CD14-positive monocyte (primary cell): ENCODE measurements at regions not wholly inside any gene's neighbourhood (a gene's known extent, or its start where the extent isn't known, plus 50 kb on each side); places are given as distances from the start of the nearest gene placed in this dataset.

Source experiments
- DNase-seq, 3 donors: peaks; one replicate each; pipeline ENCODE4 v3.0.0-alpha.2; 2011 to 2022
- H2AFZ ChIP-seq: 2 replicates; pipeline ENCODE4 v1.6.0; 2012; ENCODE audit warnings: mild to moderate bottlenecking, low read depth, low read length, inconsistent platforms; ENCODE audit not compliant: insufficient read depth, poor library complexity, severe bottlenecking
- H3K27ac ChIP-seq, 2 donors: 1 replicate in 1 of 2; 2 replicates in 1 of 2; pipeline ENCODE4 v1.5.1; 2012 to 2013; ENCODE audit warnings: low read length in 2 of 2, control low read depth in 1 of 2, inconsistent platforms in 1 of 2, low read depth in 1 of 2, mild to moderate bottlenecking in 1 of 2
- H3K27me3 ChIP-seq, 2 donors: one replicate each; pipeline versions ENCODE4 v1.6.0 to v1.6.1; 2011 to 2013; ENCODE audit warnings: low read length in 2 of 2; ENCODE audit not compliant: control insufficient read depth in 2 of 2, insufficient read depth in 2 of 2
- H3K36me3 ChIP-seq, 2 donors: replicated peaks in 1 of 2; 1 replicate in 1 of 2; 2 replicates in 1 of 2; pipeline versions ENCODE4 v1.5.1 to v1.6.1; 2012 to 2013; ENCODE audit warnings: low read length in 2 of 2, control low read depth in 1 of 2, inconsistent platforms in 1 of 2, mild to moderate bottlenecking in 1 of 2; ENCODE audit not compliant: insufficient read depth in 2 of 2, control insufficient read depth in 1 of 2
- H3K4me1 ChIP-seq, 2 donors: 1 replicate in 1 of 2; 2 replicates in 1 of 2; pipeline versions ENCODE4 v1.5.1 to v1.6.1; 2012 to 2013; ENCODE audit warnings: low read length in 2 of 2, control low read depth in 1 of 2, inconsistent platforms in 1 of 2, mild to moderate bottlenecking in 1 of 2, moderate library complexity in 1 of 2; ENCODE audit not compliant: insufficient read depth in 2 of 2, control insufficient read depth in 1 of 2
- H3K4me2 ChIP-seq: replicated peaks from 2 replicates; pipeline ENCODE3; 2012; ENCODE audit warnings: low read length, moderate library complexity, mild to moderate bottlenecking; ENCODE audit not compliant: poor library complexity, severe bottlenecking; ENCODE audit errors: extremely low read depth
- H3K4me3 ChIP-seq, 3 experiments: fragments of 200-600 bp in 1 of 3; sonication (generic) in 1 of 3; replicated peaks in 1 of 3; 1 replicate in 2 of 3; 2 replicates in 1 of 3; pipeline ENCODE4 v1.5.1; 2011 to 2013; ENCODE audit warnings: low read length in 3 of 3, mild to moderate bottlenecking in 3 of 3, control low read depth in 2 of 3, low read depth in 2 of 3, inconsistent platforms in 1 of 3, moderate library complexity in 1 of 3
- H3K79me2 ChIP-seq: 2 replicates; pipeline ENCODE4 v1.6.0; 2012; ENCODE audit warnings: mild to moderate bottlenecking, control low read depth, inconsistent platforms, low read length, moderate library complexity; ENCODE audit not compliant: insufficient read depth
- H3K9ac ChIP-seq: 2 replicates; pipeline ENCODE4 v1.6.0; 2017; ENCODE audit warnings: low read length, mild to moderate bottlenecking; ENCODE audit not compliant: insufficient read depth, poor library complexity, severe bottlenecking
- H3K9me3 ChIP-seq, 2 donors: replicated peaks in 1 of 2; 1 replicate in 1 of 2; 2 replicates in 1 of 2; pipeline versions ENCODE4 v1.5.1 to v1.6.1; 2012 to 2013; ENCODE audit warnings: low read length in 2 of 2, control low read depth in 1 of 2; ENCODE audit not compliant: control insufficient read depth in 1 of 2, insufficient read depth in 1 of 2
- H4K20me1 ChIP-seq: 2 replicates; pipeline ENCODE4 v1.6.0; 2012; ENCODE audit warnings: mild to moderate bottlenecking, low read length, control low read depth, moderate library complexity; ENCODE audit not compliant: insufficient read depth
- H3K27ac Mint-ChIP-seq, 7 donors: one replicate each; pipeline ENCODE4 v1.8.0; 2020; ENCODE audit warnings: mild to moderate bottlenecking in 7 of 7, mixed read lengths in 7 of 7, moderate library complexity in 6 of 7, inconsistent platforms in 2 of 7
- H3K27me3 Mint-ChIP-seq, 3 donors: one replicate each; pipeline ENCODE4 v1.8.0; 2021 to 2022; ENCODE audit warnings: low read depth in 3 of 3, mild to moderate bottlenecking in 3 of 3, mixed read lengths in 3 of 3, moderate library complexity in 3 of 3, inconsistent platforms in 1 of 3
- H3K36me3 Mint-ChIP-seq, 2 donors: one replicate each; pipeline ENCODE4 v1.8.0; 2020; ENCODE audit warnings: mixed read lengths in 2 of 2, inconsistent platforms in 1 of 2, mild to moderate bottlenecking in 1 of 2
- H3K4me1 Mint-ChIP-seq: one replicate; pipeline ENCODE4 v1.8.0; 2020; ENCODE audit warnings: mild to moderate bottlenecking, mixed read lengths
- H3K4me3 Mint-ChIP-seq, 2 donors: one replicate each; pipeline ENCODE4 v1.8.0; 2020; ENCODE audit warnings: mild to moderate bottlenecking in 2 of 2, mixed read lengths in 2 of 2, moderate library complexity in 1 of 2
- H3K9me3 Mint-ChIP-seq, 7 donors: one replicate each; pipeline ENCODE4 v1.8.0; 2020 to 2022; ENCODE audit warnings: mixed read lengths in 7 of 7, mild to moderate bottlenecking in 6 of 7, moderate library complexity in 6 of 7, inconsistent platforms in 2 of 7
- CTCF ChIP-seq: fragments of 200-600 bp; IDR thresholded peaks from one replicate; pipeline ENCODE4 v1.8.0; 2022; ENCODE audit warnings: antibody characterized with exemption, mild to moderate bottlenecking
- WGBS: methylation state at CpG from one replicate; pipeline ENCODE4 v1.1.5; 2013; ENCODE audit warnings: missing lambda C conversion rate; ENCODE audit not compliant: insufficient coverage; 5-methylcytosine and 5-hydroxymethylcytosine counted together
- intact Hi-C, 2 donors: fragments of 100-400 bp; cut with micrococcal nuclease; formaldehyde crosslinking; loops; one replicate each; pipeline versions ENCODE4 v1.15.0 to v1.15.1; 2023

- H3K27ac Mint-ChIP-seq, result no peak overlapping the region
Measured at GRCh38 chr2:204170411-204170810, 233.8 kb downstream of the ICOS start.

GRCh38 chr2:204171432-204172144 is 235.0 kb downstream of the ICOS start:
- H3K4me3 Mint-ChIP-seq, result no peak overlapping the region
- DNase-seq, result no peak
- H3K27ac Mint-ChIP-seq, result no peak overlapping the region
- intact Hi-C loops, result no loop called here
- H3K79me2 ChIP-seq, result no peaks in the 10 kb centered on the region
- no peaks in the 10 kb centered on the region for H3K9me3 ChIP-seq
- no peak overlapping the region for H3K4me3 ChIP-seq
- H3K4me1 Mint-ChIP-seq, result no peaks in the 10 kb centered on the region
- no peaks in the 10 kb centered on the region for H4K20me1 ChIP-seq
- no peaks in the 10 kb centered on the region for H3K4me1 ChIP-seq
- no peaks in the 10 kb centered on the region for H3K36me3 ChIP-seq
- H3K36me3 Mint-ChIP-seq, result no peaks in the 10 kb centered on the region
- TF ChIP-seq CTCF, result no peak
- 92% methylated on average over 4 of the region's 6 CpGs for WGBS
- H3K27me3 Mint-ChIP-seq, result peaks cover 0 to 3% (median 0%) of the 10 kb centered on the region in 3 donors
- H3K27ac ChIP-seq, result no peak overlapping the region
- H2AFZ ChIP-seq, result no peak overlapping the region
- H3K9me3 Mint-ChIP-seq, result peaks cover 0 to 2% (median 0%) of the 10 kb centered on the region in 7 donors
- H3K27me3 ChIP-seq, result no peaks in the 10 kb centered on the region
- no peak overlapping the region for H3K4me2 ChIP-seq
- H3K9ac ChIP-seq, result no peak overlapping the region

More at GRCh38 chr2:204170411-204170810, 233.8 kb downstream of the ICOS start:
- Histone ChIP-seq H3K79me2 (no peaks in the 10 kb centered on the region), H4K20me1 (no peaks in the 10 kb centered on the region), H3K27ac (no peak overlapping the region), H3K4me3 (no peak overlapping the region), H3K9ac (no peak overlapping the region), H3K27me3 (no peaks in the 10 kb centered on the region), H2AFZ (no peak overlapping the region), H3K36me3 (no peaks in the 10 kb centered on the region), H3K9me3 (no peaks in the 10 kb centered on the region), H3K4me1 (no peaks in the 10 kb centered on the region), H3K4me2 (no peak overlapping the region)
- Mint-ChIP-seq H3K4me1 (no peaks in the 10 kb centered on the region), H3K4me3 (no peak overlapping the region), H3K27me3 (peaks cover 0 to 3% (median 0%) of the 10 kb centered on the region in 3 donors), H3K9me3 (peaks cover 0 to 2% (median 0%) of the 10 kb centered on the region in 7 donors), H3K36me3 (no peaks in the 10 kb centered on the region)
- intact Hi-C loops, result no loop called here
- 100% methylated on average over 1 of the region's 4 CpGs for WGBS
- TF ChIP-seq CTCF, result no peak
- no peak for DNase-seq
